HFFc6 (cell line): ENCODE measurements at regions not wholly inside any gene's neighbourhood (a gene's known extent, or its start where the extent isn't known, plus 50 kb on each side); places are given as distances from the start of the nearest gene placed in this dataset.
A peak's percentile ranks its signal among the peaks of the same experiment; 100 is the strongest.

ENCODE experiments used
- DNase-seq: peaks from one replicate; pipeline ENCODE4 v3.0.0-alpha.2; 2018
- H3K27ac Mint-ChIP-seq: 2 replicates; pipeline ENCODE4 v1.8.0; 2020; ENCODE audit warnings: mild to moderate bottlenecking, mixed read lengths
- H3K27me3 Mint-ChIP-seq: 2 replicates; pipeline ENCODE4 v1.8.0; 2021; ENCODE audit warnings: mild to moderate bottlenecking, moderate library complexity, mixed read lengths; ENCODE audit not compliant: insufficient read depth
- H3K36me3 Mint-ChIP-seq: 2 replicates; pipeline ENCODE4 v1.8.0; 2021; ENCODE audit warnings: low read depth, mixed read lengths
- H3K4me1 Mint-ChIP-seq: 2 replicates; pipeline ENCODE4 v1.8.0; 2020; ENCODE audit warnings: low read depth, mixed read lengths
- H3K4me3 Mint-ChIP-seq: 2 replicates; pipeline ENCODE4 v1.8.0; 2020; ENCODE audit warnings: mild to moderate bottlenecking, moderate library complexity, mixed read lengths
- H3K9me3 Mint-ChIP-seq: 2 replicates; pipeline ENCODE4 v1.8.0; 2020; ENCODE audit warnings: mild to moderate bottlenecking, mixed read lengths
- CTCF ChIP-seq: fragments of 200-600 bp; sonication (generic); IDR thresholded peaks from 2 replicates; pipeline ENCODE4 v1.5.0; 2021; ENCODE audit warnings: antibody characterized with exemption, mild to moderate bottlenecking

- no peaks in the 10 kb centered on the region for H3K4me1 Mint-ChIP-seq
- TF ChIP-seq CTCF: no peak
- no peaks in the 10 kb centered on the region for H3K27me3 Mint-ChIP-seq
- peaks cover 17% of the 10 kb centered on the region for H3K36me3 Mint-ChIP-seq
- H3K4me3 Mint-ChIP-seq: no peak overlapping the region
- no peak overlapping the region for H3K27ac Mint-ChIP-seq
- peaks cover 11% of the 10 kb centered on the region; the same call in 1 of the 2 replicates for H3K9me3 Mint-ChIP-seq
- DNase-seq: no peak
Observed at GRCh38 chr3:105096071-105096470, 270.6 kb upstream of the ALCAM start.

GRCh38 chr3:105101603-105102002 lies 265.1 kb upstream of the ALCAM start:
- Mint-ChIP-seq H3K27me3 (no peaks in the 10 kb centered on the region; the same call in 1 of the 2 replicates), H3K27ac (no peak overlapping the region), H3K4me1 (no peaks in the 10 kb centered on the region), H3K36me3 (peaks cover 9% of the 10 kb centered on the region; the same call in 1 of the 2 replicates), H3K9me3 (peaks cover 6% of the 10 kb centered on the region; the same call in 1 of the 2 replicates), H3K4me3 (no peak overlapping the region)
- TF ChIP-seq CTCF: no peak
- DNase-seq: no peak

- TF ChIP-seq CTCF: no peak
- Mint-ChIP-seq H3K27me3 (no peaks in the 10 kb centered on the region; the same call in 1 of the 2 replicates), H3K4me3 (no peak overlapping the region), H3K36me3 (peaks cover 7% of the 10 kb centered on the region; the same call in 1 of the 2 replicates), H3K4me1 (no peaks in the 10 kb centered on the region), H3K9me3 (peaks cover 4% of the 10 kb centered on the region; the same call in 1 of the 2 replicates), H3K27ac (no peak overlapping the region)
- no peak for DNase-seq
Observed at GRCh38 chr3:105103139-105103538, 263.6 kb upstream of the ALCAM start.

GRCh38 chr3:105108823-105109222 lies 257.9 kb upstream of the ALCAM start:
- TF ChIP-seq CTCF: no peak
- Mint-ChIP-seq H3K4me3 (no peak overlapping the region), H3K27ac (no peak overlapping the region), H3K4me1 (0 out of 2 replicates have a peak, but pooled peaks cover 4% of the 10 kb centered on the region), H3K9me3 (peaks cover 17% of the 10 kb centered on the region), H3K36me3 (peaks cover 22% of the 10 kb centered on the region), H3K27me3 (no peaks in the 10 kb centered on the region)
- DNase-seq: no peak

GRCh38 chr3:105118905-105119304 lies 247.8 kb upstream of the ALCAM start:
- Mint-ChIP-seq H3K27me3 (peaks cover 6% of the 10 kb centered on the region), H3K36me3 (0 out of 2 replicates have a peak, but pooled peaks cover 7% of the 10 kb centered on the region), H3K9me3 (0 out of 2 replicates have a peak, but pooled peaks cover 3% of the 10 kb centered on the region), H3K4me3 (no peak overlapping the region), H3K4me1 (peaks cover 13% of the 10 kb centered on the region), H3K27ac (no peak overlapping the region)
- TF ChIP-seq CTCF: no peak
- DNase-seq: peak; percentile 81
